Ovary (tissue), 1 donor: ENCODE measurements at regions not wholly inside any gene's neighbourhood (a gene's known extent, or its start where the extent isn't known, plus 50 kb on each side); places are given as distances from the start of the nearest gene placed in this dataset.
"Not testable (repeated sequence)": the region's sequence is repeated elsewhere in the genome, so short reads cannot be mapped to it uniquely, and the experiment has no call there.

Source experiments
- EP300 ChIP-seq: sonication (generic); formaldehyde crosslinking; IDR thresholded peaks from one replicate; pipeline ENCODE4 v1.6.1; 2017; ENCODE audit warnings: antibody characterized with exemption
- POLR2A ChIP-seq: fragments of 450-650 bp; IDR thresholded peaks from one replicate; pipeline ENCODE4 v1.6.1; 2017; ENCODE audit warnings: antibody characterized with exemption, mild to moderate bottlenecking, moderate library complexity

DNA sequence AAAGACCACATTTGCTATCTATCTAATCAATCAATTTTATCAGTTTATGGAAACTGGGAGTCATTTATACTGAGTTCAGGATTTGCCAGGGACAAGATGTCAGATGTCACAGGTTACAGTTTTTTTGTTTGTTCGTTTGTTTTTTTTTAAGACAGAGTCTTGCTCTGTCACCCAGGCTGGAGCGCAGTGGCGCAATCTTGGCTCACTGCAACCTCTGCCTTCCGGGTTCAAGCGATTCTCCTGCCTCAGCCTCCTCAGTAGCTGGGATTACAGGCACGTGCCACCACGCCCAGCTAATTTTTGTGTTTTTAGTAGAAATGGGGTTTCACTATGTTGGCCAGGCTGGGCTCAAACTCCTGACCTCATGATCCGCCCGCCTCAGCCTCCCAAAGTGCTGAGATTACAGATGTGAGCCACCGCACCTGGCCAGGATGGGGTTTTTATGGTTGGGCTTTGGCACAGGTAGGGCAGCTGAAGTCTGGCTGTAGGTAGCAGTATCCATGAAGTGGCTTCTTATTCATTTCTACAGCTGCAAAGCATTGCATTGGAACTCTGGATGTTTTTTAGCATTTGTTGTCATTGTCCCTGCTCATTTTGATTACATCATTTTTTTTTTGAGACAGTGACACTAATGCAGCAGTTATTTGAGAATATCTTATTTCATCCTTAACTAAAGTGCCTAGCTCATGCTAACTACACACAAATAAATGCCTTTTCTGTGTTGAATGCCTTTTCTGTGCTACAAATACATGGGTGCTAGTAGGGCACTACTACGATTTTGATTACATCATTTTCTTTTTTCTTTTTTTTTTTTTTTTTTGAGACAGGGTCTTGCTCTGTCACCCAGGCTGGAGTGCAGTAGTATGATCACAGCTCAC, 96.2 kb downstream of the HAUS1 start:
- TF ChIP-seq POLR2A, EP300: not testable (repeated sequence)
